Panc1 (cell line): ENCODE measurements at regions not wholly inside any gene's neighbourhood (a gene's known extent, or its start where the extent isn't known, plus 50 kb on each side); places are given as distances from the start of the nearest gene placed in this dataset.

Source experiments
- CTCF ChIP-seq: fragments of 450-650 bp; IDR thresholded peaks from 2 replicates; pipeline ENCODE4 v1.5.1; 2017; ENCODE audit warnings: mild to moderate bottlenecking
- POLR2AphosphoS5 ChIP-seq: IDR thresholded peaks from 2 replicates; pipeline ENCODE4 v1.6.1; 2012; ENCODE audit warnings: mild to moderate bottlenecking, low read depth, low read length, moderate library complexity
- REST ChIP-seq, 2 experiments: IDR thresholded peaks; 2 replicates each; pipeline ENCODE4 v1.6.1; 2011 to 2012; ENCODE audit warnings: low read depth in 2 of 2, control low read depth in 1 of 2, low read length in 1 of 2, mild to moderate bottlenecking in 1 of 2, moderate library complexity in 1 of 2; ENCODE audit not compliant: insufficient read depth in 1 of 2
- SIN3A ChIP-seq: IDR thresholded peaks from 2 replicates; pipeline ENCODE4 v1.6.1; 2012; ENCODE audit warnings: low read depth, mild to moderate bottlenecking, low read length, moderate library complexity, borderline replicate concordance; ENCODE audit not compliant: insufficient read depth
- TCF7L2 ChIP-seq: IDR thresholded peaks from 2 replicates; pipeline ENCODE4 v1.6.1; 2011; ENCODE audit warnings: mild to moderate bottlenecking, low read depth, low read length, inconsistent platforms

GRCh38 chr7:9328296-9328695, 894.9 kb downstream of the NXPH1 start:
- no peak for TF ChIP-seq CTCF
- TF ChIP-seq POLR2AphosphoS5: no peak
- TF ChIP-seq TCF7L2: no peak
- no peak for TF ChIP-seq REST (IDR thresholded peaks at IDR 0.05; ENCODE audit: insufficient read depth in 1 of 2, low read depth in 2 of 2, low read length in 1 of 2)
- no peak for TF ChIP-seq SIN3A
